ENCODE measurements at regions not wholly inside any gene's neighbourhood (a gene's known extent, or its start where the extent isn't known, plus 50 kb on each side); places are given as distances from the start of the nearest gene placed in this dataset.

- no peaks in the 10 kb centered on the region for H3K4me1 ChIP-seq
- 82% methylated on average over 1 of the region's 1 CpG for WGBS
Measured at GRCh38 chrX:40485973-40486372, 94.8 kb upstream of the ATP6AP2 start.

DNA sequence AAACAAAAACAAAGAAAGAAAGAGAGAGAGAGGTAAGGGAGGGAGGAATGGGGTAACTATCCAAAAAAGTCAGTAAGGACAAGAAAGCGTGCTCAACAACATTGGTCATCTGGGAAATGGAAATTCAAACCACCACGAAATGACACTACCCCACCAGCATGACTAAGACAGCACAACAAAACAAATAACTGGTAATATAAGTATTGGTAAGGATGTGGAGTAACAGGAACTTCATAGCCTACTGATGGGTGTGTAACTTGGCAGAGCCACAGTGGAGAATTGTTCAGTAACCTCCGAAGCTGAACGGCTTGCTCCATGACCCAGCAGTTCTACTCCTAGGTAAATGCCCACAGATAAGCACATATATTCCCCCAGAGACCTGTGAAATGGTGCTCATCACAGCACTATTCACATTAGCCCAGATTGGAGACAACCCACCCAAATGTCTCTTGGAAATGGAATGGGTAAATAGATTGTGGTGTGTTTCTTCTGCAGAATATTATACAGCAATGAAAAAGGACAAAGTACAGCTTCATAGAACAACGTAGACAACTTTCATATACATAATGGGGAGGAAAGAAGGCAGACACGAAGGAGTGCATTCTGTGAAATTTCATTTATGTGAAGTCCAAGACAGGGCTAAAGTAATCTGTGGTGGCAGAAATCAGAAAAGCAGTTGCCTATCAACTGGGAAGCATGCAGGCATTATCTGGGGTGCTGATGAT lies 95.5 kb upstream of the ATP6AP2 start:
- no peak for DNase-seq (ENCODE audit: low spot score in 2 of 2)
- no peak overlapping the region for H3K4me3 ChIP-seq
- 84% methylated on average over 6 of the region's 6 CpGs for WGBS
- no peaks in the 10 kb centered on the region for H3K9me3 ChIP-seq
- H3K4me1 ChIP-seq: no peaks in the 10 kb centered on the region
- TF ChIP-seq EP300 (IDR thresholded peaks at IDR 0.05) (no peak), POLR2AphosphoS5 (IDR thresholded peaks at IDR 0.05) (no peak), POLR2A (IDR thresholded peaks at IDR 0.05) (no peak)
- TF ChIP-seq, protein P1, sequence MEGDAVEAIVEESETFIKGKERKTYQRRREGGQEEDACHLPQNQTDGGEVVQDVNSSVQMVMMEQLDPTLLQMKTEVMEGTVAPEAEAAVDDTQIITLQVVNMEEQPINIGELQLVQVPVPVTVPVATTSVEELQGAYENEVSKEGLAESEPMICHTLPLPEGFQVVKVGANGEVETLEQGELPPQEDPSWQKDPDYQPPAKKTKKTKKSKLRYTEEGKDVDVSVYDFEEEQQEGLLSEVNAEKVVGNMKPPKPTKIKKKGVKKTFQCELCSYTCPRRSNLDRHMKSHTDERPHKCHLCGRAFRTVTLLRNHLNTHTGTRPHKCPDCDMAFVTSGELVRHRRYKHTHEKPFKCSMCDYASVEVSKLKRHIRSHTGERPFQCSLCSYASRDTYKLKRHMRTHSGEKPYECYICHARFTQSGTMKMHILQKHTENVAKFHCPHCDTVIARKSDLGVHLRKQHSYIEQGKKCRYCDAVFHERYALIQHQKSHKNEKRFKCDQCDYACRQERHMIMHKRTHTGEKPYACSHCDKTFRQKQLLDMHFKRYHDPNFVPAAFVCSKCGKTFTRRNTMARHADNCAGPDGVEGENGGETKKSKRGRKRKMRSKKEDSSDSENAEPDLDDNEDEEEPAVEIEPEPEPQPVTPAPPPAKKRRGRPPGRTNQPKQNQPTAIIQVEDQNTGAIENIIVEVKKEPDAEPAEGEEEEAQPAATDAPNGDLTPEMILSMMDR (IDR thresholded peaks at IDR 0.05): no peak
- H3K27ac ChIP-seq: no peak overlapping the region
- H3K27me3 ChIP-seq: no peaks in the 10 kb centered on the region
- H3K36me3 ChIP-seq: no peaks in the 10 kb centered on the region

More at GRCh38 chrX:40485973-40486372, 94.8 kb upstream of the ATP6AP2 start:
- H3K4me3 ChIP-seq: no peak overlapping the region
- no peak for DNase-seq (ENCODE audit: low spot score in 2 of 2)
- TF ChIP-seq POLR2AphosphoS5 (IDR thresholded peaks at IDR 0.05): no peak
- TF ChIP-seq, protein P1 (IDR thresholded peaks at IDR 0.05): no peak
- TF ChIP-seq POLR2A (IDR thresholded peaks at IDR 0.05): no peak
- no peak for TF ChIP-seq EP300 (IDR thresholded peaks at IDR 0.05)
- no peaks in the 10 kb centered on the region for H3K27me3 ChIP-seq
- no peaks in the 10 kb centered on the region for H3K9me3 ChIP-seq
- H3K27ac ChIP-seq: no peak overlapping the region
- no peaks in the 10 kb centered on the region for H3K36me3 ChIP-seq

DNA sequence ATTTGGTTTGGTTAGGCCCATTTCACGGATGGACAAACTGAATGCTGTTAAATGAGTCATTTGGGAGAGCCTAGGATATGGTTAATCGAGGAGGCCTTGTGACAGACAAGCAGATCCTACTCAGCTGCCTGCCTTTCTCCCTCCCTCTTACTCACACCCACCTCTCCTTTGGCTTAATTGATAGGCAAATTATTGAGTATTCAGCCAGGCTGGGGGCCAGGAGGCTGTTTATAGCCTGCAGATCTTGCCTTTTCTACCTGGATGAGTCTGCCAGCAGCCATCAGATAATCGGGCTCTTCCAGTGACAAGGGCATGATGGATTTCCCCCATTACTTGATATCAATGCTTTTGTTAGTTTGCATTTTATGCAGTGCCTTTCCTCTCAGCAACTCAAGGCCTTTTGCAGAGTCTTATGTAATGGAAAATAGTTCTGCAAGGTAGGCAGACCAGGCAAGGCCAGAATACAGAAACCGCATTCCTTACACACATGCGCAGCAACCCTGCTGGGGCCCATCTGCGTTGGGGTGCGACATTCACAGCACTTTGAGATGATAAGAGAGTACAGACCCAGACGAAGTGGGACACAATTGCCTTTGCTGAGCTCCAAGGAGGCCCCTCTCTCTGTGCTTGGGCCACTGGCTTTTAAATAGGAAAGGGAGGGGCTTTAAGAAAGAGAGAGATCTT lies 96.2 kb upstream of the ATP6AP2 start:
- TF ChIP-seq, protein P1 (IDR thresholded peaks at IDR 0.05): no peak
- no peak for TF ChIP-seq EP300 (IDR thresholded peaks at IDR 0.05)
- no peak for TF ChIP-seq POLR2A (IDR thresholded peaks at IDR 0.05)
- TF ChIP-seq POLR2AphosphoS5 (IDR thresholded peaks at IDR 0.05): no peak
- Histone ChIP-seq H3K27ac (no peak overlapping the region), H3K27me3 (no peaks in the 10 kb centered on the region), H3K9me3 (no peaks in the 10 kb centered on the region), H3K4me1 (no peaks in the 10 kb centered on the region), H3K4me3 (no peak overlapping the region), H3K36me3 (no peaks in the 10 kb centered on the region)
- DNase-seq (ENCODE audit: low spot score in 2 of 2): no peak
- WGBS: 73% methylated on average over 8 of the region's 8 CpGs

DNA sequence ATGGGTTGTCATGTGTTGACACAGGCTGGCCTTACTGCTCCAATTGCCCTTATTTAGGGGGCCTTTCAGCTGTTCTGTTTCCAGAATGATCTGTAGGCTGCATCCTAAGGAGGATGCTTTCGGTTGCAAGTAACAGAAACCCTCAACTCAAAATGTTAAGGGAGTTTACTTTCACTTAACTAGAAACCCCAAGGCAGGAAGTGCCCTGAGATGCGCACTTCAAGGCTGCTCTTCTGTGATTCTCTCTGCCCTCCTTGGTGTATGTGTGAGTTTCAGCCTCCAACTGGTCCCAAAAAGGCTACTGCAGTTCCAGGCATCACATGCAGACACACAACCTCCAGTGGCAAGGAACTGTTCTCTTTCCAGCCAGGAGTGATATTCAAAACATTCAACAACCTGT lies 97.3 kb upstream of the ATP6AP2 start:
- Histone ChIP-seq H3K4me3 (no peak overlapping the region), H3K27me3 (no peaks in the 10 kb centered on the region), H3K36me3 (no peaks in the 10 kb centered on the region), H3K4me1 (no peaks in the 10 kb centered on the region), H3K9me3 (no peaks in the 10 kb centered on the region), H3K27ac (no peak overlapping the region)
- no peak for TF ChIP-seq EP300 (IDR thresholded peaks at IDR 0.05)
- TF ChIP-seq POLR2AphosphoS5 (IDR thresholded peaks at IDR 0.05): no peak
- TF ChIP-seq, protein P1 (IDR thresholded peaks at IDR 0.05): no peak
- no peak for TF ChIP-seq POLR2A (IDR thresholded peaks at IDR 0.05)
- no peak for DNase-seq (ENCODE audit: low spot score in 2 of 2)
- 94% methylated on average over 2 of the region's 2 CpGs for WGBS

- TF ChIP-seq POLR2AphosphoS5 (IDR thresholded peaks at IDR 0.05) (no peak), POLR2A (IDR thresholded peaks at IDR 0.05) (no peak), EP300 (IDR thresholded peaks at IDR 0.05) (no peak)
- TF ChIP-seq, protein P1 (IDR thresholded peaks at IDR 0.05): no peak
- Histone ChIP-seq H3K36me3 (no peaks in the 10 kb centered on the region), H3K27ac (no peak overlapping the region), H3K27me3 (no peaks in the 10 kb centered on the region), H3K4me3 (no peak overlapping the region), H3K9me3 (no peaks in the 10 kb centered on the region), H3K4me1 (no peaks in the 10 kb centered on the region)
- WGBS: 89% methylated on average over 7 of the region's 7 CpGs
- DNase-seq (ENCODE audit: low spot score in 2 of 2): no peak
Measured at GRCh38 chrX:40479777-40480318, 100.9 kb upstream of the ATP6AP2 start.

All from suprapubic skin (tissue), 4 donors.